ENCODE measurements at regions not wholly inside any gene's neighbourhood (a gene's known extent, or its start where the extent isn't known, plus 50 kb on each side); places are given as distances from the start of the nearest gene placed in this dataset.

- H3K27ac Mint-ChIP-seq, result no peak overlapping the region
- H3K4me1 ChIP-seq (ENCODE audit: control insufficient read depth in 2 of 2, insufficient read depth in 2 of 2, low read length in 2 of 2), result no peaks in the 10 kb centered on the region
- H3K79me2 ChIP-seq (ENCODE audit: control insufficient read depth, insufficient read depth, low read length), result no peaks in the 10 kb centered on the region
- DNase-seq, result no peak
- no peak overlapping the region for H3K4me3 Mint-ChIP-seq
- ATAC-seq (ENCODE audit: low read depth), result no peak
- H2AFZ ChIP-seq (ENCODE audit: insufficient read depth, low read depth, low read length, poor library complexity, severe bottlenecking), result no peak overlapping the region
- H3K27me3 Mint-ChIP-seq, result no peaks in the 10 kb centered on the region
- ChIA-PET POLR2A (no interaction called here), CTCF (no interaction called here)
- WGBS (ENCODE audit: insufficient coverage), result no CpG with 5 or more reads among the region's 3 CpGs
- H4K20me1 ChIP-seq (ENCODE audit: control insufficient read depth, insufficient read depth, low read length, poor library complexity, severe bottlenecking), result no peaks in the 10 kb centered on the region
- intact Hi-C loops (cut with micrococcal nuclease), result no loop called here
- H3K4me2 ChIP-seq (replicated peaks; ENCODE audit: low read depth, low read length, poor library complexity, severe bottlenecking), result no peak overlapping the region
- no peak overlapping the region for H3K4me3 ChIP-seq (ENCODE audit: control extremely low read depth in 1 of 5, extremely low read depth in 1 of 5, insufficient read depth in 1 of 5, low read depth in 2 of 5, low read length in 4 of 5)
- no peak for TF ChIP-seq EZH2 (IDR thresholded peaks at IDR 0.05; ENCODE audit: borderline replicate concordance, insufficient read depth, low read depth, low read length, poor library complexity, severe bottlenecking)
- no peak for TF ChIP-seq CTCF (IDR thresholded peaks at IDR 0.05)
- H3K27me3 ChIP-seq (replicated peaks in 1 of 4; ENCODE audit: control extremely low read depth in 1 of 4, control insufficient read depth in 3 of 4, insufficient read depth in 4 of 4, low read length in 3 of 4), result no peaks in the 10 kb centered on the region
- H3K27ac ChIP-seq (ENCODE audit: low read length in 2 of 2), result no peak overlapping the region
- H3K9me3 ChIP-seq (ENCODE audit: control extremely low read depth in 1 of 3, control insufficient read depth in 2 of 3, insufficient read depth in 1 of 3, low read length in 2 of 3), result no peaks in the 10 kb centered on the region
- no peaks in the 10 kb centered on the region for H3K36me3 ChIP-seq (replicated peaks in 1 of 2; ENCODE audit: control extremely low read depth in 1 of 2, control insufficient read depth in 1 of 2, extremely low read depth in 1 of 2, insufficient read depth in 2 of 2, low read length in 1 of 2)
- H3K9me3 Mint-ChIP-seq (ENCODE audit: insufficient read depth), result peaks cover 2% of the 10 kb centered on the region
- H3K9ac ChIP-seq (ENCODE audit: low read length), result no peak overlapping the region
- H3K4me1 Mint-ChIP-seq, result no peaks in the 10 kb centered on the region
Observed at GRCh38 chr5:26003966-26004365, 1034.4 kb downstream of the CDH9 start.

- WGBS (ENCODE audit: insufficient coverage), result no CpG with 5 or more reads among the region's 2 CpGs
- peaks cover 4% of the 10 kb centered on the region for H3K9me3 Mint-ChIP-seq (ENCODE audit: insufficient read depth)
- no peaks in the 10 kb centered on the region for H3K27me3 ChIP-seq (replicated peaks in 1 of 4; ENCODE audit: control extremely low read depth in 1 of 4, control insufficient read depth in 3 of 4, insufficient read depth in 4 of 4, low read length in 3 of 4)
- no peak for DNase-seq
- POLR2A ChIA-PET, result no interaction called here
- CTCF ChIA-PET, result no interaction called here
- no peaks in the 10 kb centered on the region for H3K4me1 Mint-ChIP-seq
- no peak for ATAC-seq (ENCODE audit: low read depth)
- no peaks in the 10 kb centered on the region for H3K4me1 ChIP-seq (ENCODE audit: control insufficient read depth in 2 of 2, insufficient read depth in 2 of 2, low read length in 2 of 2)
- no peaks in the 10 kb centered on the region for H3K27me3 Mint-ChIP-seq
- no peaks in the 10 kb centered on the region for H3K79me2 ChIP-seq (ENCODE audit: control insufficient read depth, insufficient read depth, low read length)
- intact Hi-C loops (cut with micrococcal nuclease), result no loop called here
- H2AFZ ChIP-seq (ENCODE audit: insufficient read depth, low read depth, low read length, poor library complexity, severe bottlenecking), result no peak overlapping the region
- H3K27ac Mint-ChIP-seq, result no peak overlapping the region
- no peak overlapping the region for H3K27ac ChIP-seq (ENCODE audit: low read length in 2 of 2)
- H3K4me3 Mint-ChIP-seq, result no peak overlapping the region
- no peaks in the 10 kb centered on the region for H4K20me1 ChIP-seq (ENCODE audit: control insufficient read depth, insufficient read depth, low read length, poor library complexity, severe bottlenecking)
- H3K4me3 ChIP-seq (ENCODE audit: control extremely low read depth in 1 of 5, extremely low read depth in 1 of 5, insufficient read depth in 1 of 5, low read depth in 2 of 5, low read length in 4 of 5), result no peak overlapping the region
- no peak overlapping the region for H3K9ac ChIP-seq (ENCODE audit: low read length)
- H3K4me2 ChIP-seq (replicated peaks; ENCODE audit: low read depth, low read length, poor library complexity, severe bottlenecking), result no peak overlapping the region
- TF ChIP-seq CTCF (IDR thresholded peaks at IDR 0.05) (no peak), EZH2 (IDR thresholded peaks at IDR 0.05; ENCODE audit: borderline replicate concordance, insufficient read depth, low read depth, low read length, poor library complexity, severe bottlenecking) (no peak)
- H3K36me3 ChIP-seq (replicated peaks in 1 of 2; ENCODE audit: control extremely low read depth in 1 of 2, control insufficient read depth in 1 of 2, extremely low read depth in 1 of 2, insufficient read depth in 2 of 2, low read length in 1 of 2), result no peaks in the 10 kb centered on the region
- peaks cover 0 to 7% (median 0%) of the 10 kb centered on the region in 3 donors for H3K9me3 ChIP-seq (ENCODE audit: control extremely low read depth in 1 of 3, control insufficient read depth in 2 of 3, insufficient read depth in 1 of 3, low read length in 2 of 3)
Observed at GRCh38 chr5:25995209-25995608, 1043.2 kb downstream of the CDH9 start.

Measured in B cell (primary cell).